GM12878 (cell line): ENCODE measurements at regions not wholly inside any gene's neighbourhood (a gene's known extent, or its start where the extent isn't known, plus 50 kb on each side); places are given as distances from the start of the nearest gene placed in this dataset.

Experiments used
- ATAC-seq: fragments of 200-7000 bp; cut with Tn5 transposase; 3 replicates; pipeline ENCODE4 v1.9.1; 2020; ENCODE audit warnings: mild to moderate bottlenecking, moderate library complexity
- BruUV-seq: library from RNA; stranded (reverse); fragments of 400-500 nt; replicated peaks from 2 replicates; lab custom pipeline; 2021; lab: Mats Ljungman, UMichigan
- CTCF ChIA-PET: fragments of 300-600 bp; sonication (Branson Sonifier 250); formaldehyde crosslinking; extraction: SDS; loops from one replicate; lab custom pipeline; 2021; ENCODE audit warnings: inconsistent platforms; lab: Yijun Ruan, JAX
- POLR2A ChIA-PET: fragments of 350-600 bp; formaldehyde crosslinking; extraction: SDS; loops from one replicate; lab custom pipeline; 2021; ENCODE audit warnings: inconsistent platforms; lab: Charles Lee
- RAD21 ChIA-PET: fragments of 300-600 bp; sonication (Branson Sonifier 250); formaldehyde crosslinking; loops from one replicate; lab custom pipeline; 2023; ENCODE audit warnings: antibody characterized with exemption; ENCODE audit not compliant: unreplicated experiment; lab: Charles Lee
- SMC1A ChIA-PET: fragments of 300-600 bp; sonication (Branson Sonifier 250); formaldehyde crosslinking; loops from one replicate; lab custom pipeline; 2023; ENCODE audit not compliant: unreplicated experiment, uncharacterized antibody; lab: Charles Lee
- DNase-seq: peaks from one replicate; pipeline ENCODE4 v3.0.0-alpha.2; 2011; ENCODE audit warnings: low read depth, low spot score
- FAIRE-seq: peaks from 3 replicates; lab custom pipeline; 2011; peaks lifted over from hg19 to GRCh38; lab: Jason Lieb, UNC
- H2AFZ ChIP-seq: 2 replicates; pipeline ENCODE4 v1.6.0; 2011; ENCODE audit warnings: low read depth, low read length, control low read depth; ENCODE audit not compliant: control insufficient read depth
- H3K27ac ChIP-seq: 2 replicates; pipeline ENCODE4 v1.5.1; 2011; ENCODE audit warnings: control low read depth; ENCODE audit not compliant: control insufficient read depth, insufficient read depth
- H3K27me3 ChIP-seq, 2 experiments: replicated peaks in 1 of 2; 2 replicates each; pipeline versions ENCODE4 v1.6.0 to v1.6.1; 2011; ENCODE audit warnings: low read length in 1 of 2; ENCODE audit not compliant: control insufficient read depth in 2 of 2, insufficient read depth in 2 of 2
- H3K36me3 ChIP-seq, 2 experiments: 2 replicates each; pipeline ENCODE4 v1.5.1; 2011; ENCODE audit warnings: low read length in 1 of 2; ENCODE audit not compliant: control insufficient read depth in 2 of 2, insufficient read depth in 2 of 2
- H3K4me1 ChIP-seq: 2 replicates; pipeline ENCODE4 v1.6.1; 2011; ENCODE audit warnings: mild to moderate bottlenecking, low read length, moderate library complexity, mixed read lengths; ENCODE audit not compliant: control insufficient read depth, insufficient read depth
- H3K4me2 ChIP-seq: 2 replicates; pipeline ENCODE4 v1.6.0; 2011; ENCODE audit warnings: control low read depth; ENCODE audit not compliant: control insufficient read depth, insufficient read depth
- H3K4me3 ChIP-seq: fragments of 200-600 bp; sonication (generic); 2 replicates; pipeline ENCODE4 v1.5.1; 2016
- H3K79me2 ChIP-seq: 2 replicates; pipeline ENCODE4 v1.6.0; 2011; ENCODE audit warnings: low read length; ENCODE audit not compliant: control insufficient read depth, insufficient read depth
- H3K9ac ChIP-seq: 2 replicates; pipeline ENCODE4 v1.8.0; 2011; ENCODE audit warnings: low read length, control low read depth, mixed read lengths; ENCODE audit not compliant: control insufficient read depth, insufficient read depth
- H3K9me3 ChIP-seq: replicated peaks from 3 replicates; pipeline ENCODE4 v1.5.1; 2011; ENCODE audit warnings: mild to moderate bottlenecking, low read length; ENCODE audit not compliant: control insufficient read depth, insufficient read depth
- H4K20me1 ChIP-seq: 2 replicates; pipeline ENCODE4 v1.6.0; 2011; ENCODE audit not compliant: control insufficient read depth, insufficient read depth
- BHLHE40 ChIP-seq, 2 experiments: fragments of 450-650 bp in 1 of 2; IDR thresholded peaks; 2 replicates each; pipeline ENCODE4 v1.6.1; 2011 to 2017; ENCODE audit warnings: low read depth in 2 of 2, borderline replicate concordance in 1 of 2, improper control_type of control experiment in 1 of 2, low read length in 1 of 2, mild to moderate bottlenecking in 1 of 2
- BMI1 ChIP-seq: fragments of 450-650 bp; IDR thresholded peaks from 2 replicates; pipeline ENCODE4 v1.6.1; 2016; ENCODE audit warnings: mild to moderate bottlenecking, moderate library complexity, borderline replicate concordance
- CEBPB ChIP-seq, 2 experiments: fragments of 150-350 bp in 1 of 2; IDR thresholded peaks; 2 replicates each; pipeline ENCODE4 v1.6.1; 2012 to 2014; ENCODE audit warnings: low read depth in 2 of 2, low read length in 2 of 2, borderline replicate concordance in 1 of 2, inconsistent platforms in 1 of 2
- CUX1 ChIP-seq: IDR thresholded peaks from 2 replicates; pipeline ENCODE4 v1.6.1; 2012; ENCODE audit warnings: improper control_type of control experiment, low read depth, low read length; ENCODE audit not compliant: insufficient replicate concordance
- ESRRA ChIP-seq: IDR thresholded peaks from 2 replicates; pipeline ENCODE4 v1.6.1; 2012; ENCODE audit warnings: mild to moderate bottlenecking, low read length, improper control_type of control experiment
- IKZF1 ChIP-seq: fragments of 450-650 bp; conservative IDR thresholded peaks from 2 replicates; pipeline ENCODE4 v1.6.1; 2017; ENCODE audit warnings: antibody characterized with exemption, mild to moderate bottlenecking
- RAD51 ChIP-seq: fragments of 450-650 bp; IDR thresholded peaks from 2 replicates; pipeline ENCODE4 v1.6.1; 2016; ENCODE audit warnings: moderate library complexity, mild to moderate bottlenecking, inconsistent platforms
- ZSCAN29 ChIP-seq: fragments of 450-650 bp; IDR thresholded peaks from 2 replicates; pipeline ENCODE4 v1.6.1; 2017; ENCODE audit warnings: mild to moderate bottlenecking, moderate library complexity
- WGBS: methylation state at CpG from one replicate; pipeline ENCODE4 v1.1.6; 2016; ENCODE audit warnings: low lambda C conversion rate; ENCODE audit not compliant: insufficient replicate concordance, insufficient coverage; ENCODE audit errors: missing lambda C conversion rate; 5-methylcytosine and 5-hydroxymethylcytosine counted together
- in situ Hi-C: fragments of 300-500 bp; cut with MboI; formaldehyde crosslinking; loops from 9 replicates; pipeline ENCODE4 v1.14.3; 2018; ENCODE audit warnings: mixed read lengths
- intact Hi-C: fragments of 100-400 bp; cut with micrococcal nuclease; formaldehyde crosslinking; loops from one replicate; pipeline ENCODE4 v1.14.2; 2022; ENCODE audit not compliant: unreplicated experiment
- TF ChIP-seq, protein P1 (sequence below): fragments of 450-650 bp; conservative IDR thresholded peaks from 2 replicates; pipeline ENCODE4 v1.6.1; 2017; ENCODE audit warnings: mild to moderate bottlenecking, moderate library complexity

DNA sequence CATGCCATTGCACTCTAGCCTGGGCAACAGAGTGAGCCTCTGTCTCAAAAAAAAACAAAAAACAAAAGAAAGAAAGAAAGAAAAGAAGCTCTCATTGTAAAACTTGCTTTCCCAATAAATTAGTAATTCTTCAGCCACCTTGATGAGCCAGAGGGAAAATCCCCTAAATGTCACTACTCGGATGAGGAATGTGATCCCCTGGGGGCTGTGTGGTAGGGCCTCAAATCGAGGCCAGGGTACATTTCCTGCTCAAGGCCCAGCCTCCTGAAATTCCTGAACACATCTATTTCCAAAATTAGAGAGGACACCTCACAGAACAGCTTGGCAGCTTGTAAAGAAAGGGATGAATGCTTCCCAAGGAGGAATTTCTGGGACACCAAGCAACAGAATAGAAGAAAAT, 147.1 kb upstream of the SESN3 start:
- Histone ChIP-seq H3K79me2 (no peaks in the 10 kb centered on the region), H3K27me3 (peaks cover 1 to 6% of the 10 kb centered on the region in 2 experiments; a peak in 2 of 4 replicates), H3K4me3 (no peak overlapping the region), H3K36me3 (no peaks in the 10 kb centered on the region), H3K9ac (no peak overlapping the region), H3K4me1 (no peaks in the 10 kb centered on the region), H3K9me3 (no peaks in the 10 kb centered on the region), H3K27ac (no peak overlapping the region), H2AFZ (no peak overlapping the region), H4K20me1 (no peaks in the 10 kb centered on the region), H3K4me2 (no peak overlapping the region)
- FAIRE-seq (no peak), ATAC-seq (no peak), DNase-seq (no peak)
- SMC1A ChIA-PET, result interaction anchor here (1.2 to 1.5 kb wide), 2 partner anchors 9 to 146 kb away, joined by 3 to 4 read pairs; partner anchors contain the start of gene SESN3
- POLR2A ChIA-PET, result no interaction called here
- in situ Hi-C loops, result no loop called here
- intact Hi-C loops, result loop anchor here (10.0 kb wide), 1 partner anchor 327 kb away; no protein-coding TSS in a partner anchor
- RAD21 ChIA-PET, result interaction anchor here (1.3 kb wide), 1 partner anchor 221 kb away, joined by 3 read pairs; no protein-coding TSS in a partner anchor
- 47% methylated on average over 2 of the region's 2 CpGs for WGBS
- TF ChIP-seq RAD51, result no peak
- TF ChIP-seq, protein P1, sequence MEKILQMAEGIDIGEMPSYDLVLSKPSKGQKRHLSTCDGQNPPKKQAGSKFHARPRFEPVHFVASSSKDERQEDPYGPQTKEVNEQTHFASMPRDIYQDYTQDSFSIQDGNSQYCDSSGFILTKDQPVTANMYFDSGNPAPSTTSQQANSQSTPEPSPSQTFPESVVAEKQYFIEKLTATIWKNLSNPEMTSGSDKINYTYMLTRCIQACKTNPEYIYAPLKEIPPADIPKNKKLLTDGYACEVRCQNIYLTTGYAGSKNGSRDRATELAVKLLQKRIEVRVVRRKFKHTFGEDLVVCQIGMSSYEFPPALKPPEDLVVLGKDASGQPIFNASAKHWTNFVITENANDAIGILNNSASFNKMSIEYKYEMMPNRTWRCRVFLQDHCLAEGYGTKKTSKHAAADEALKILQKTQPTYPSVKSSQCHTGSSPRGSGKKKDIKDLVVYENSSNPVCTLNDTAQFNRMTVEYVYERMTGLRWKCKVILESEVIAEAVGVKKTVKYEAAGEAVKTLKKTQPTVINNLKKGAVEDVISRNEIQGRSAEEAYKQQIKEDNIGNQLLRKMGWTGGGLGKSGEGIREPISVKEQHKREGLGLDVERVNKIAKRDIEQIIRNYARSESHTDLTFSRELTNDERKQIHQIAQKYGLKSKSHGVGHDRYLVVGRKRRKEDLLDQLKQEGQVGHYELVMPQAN, result no peak
- TF ChIP-seq CUX1, result no peak
- no peak for TF ChIP-seq CEBPB (IDR thresholded peaks at IDR 0.05; ENCODE audit: borderline replicate concordance in 1 of 2, low read depth in 2 of 2, low read length in 2 of 2)
- no peak for TF ChIP-seq ZSCAN29
- TF ChIP-seq BHLHE40 (IDR thresholded peaks at IDR 0.05; ENCODE audit: borderline replicate concordance in 1 of 2, low read depth in 2 of 2, low read length in 1 of 2), result no peak
- no peak for TF ChIP-seq BMI1
- TF ChIP-seq IKZF1, result no peak
- TF ChIP-seq ESRRA, result no peak
- BruUV-seq, result no TSS peak
- CTCF ChIA-PET, result interaction anchor here (0.9 kb wide), 1 partner anchor 126 kb away, joined by 3 read pairs; no protein-coding TSS in a partner anchor
